Medulla oblongata (tissue), 1 donor: ENCODE measurements at regions not wholly inside any gene's neighbourhood (a gene's known extent, or its start where the extent isn't known, plus 50 kb on each side); places are given as distances from the start of the nearest gene placed in this dataset.
A peak's percentile ranks its signal among the peaks of the same experiment; 100 is the strongest.

Experiments used
- DNase-seq: peaks from one replicate; pipeline ENCODE4 v3.0.0-alpha.2; 2015; ENCODE audit errors: extremely low spot score

GRCh38 chr10:131773370-131774343, 127.2 kb upstream of the PPP2R2D start:
- DNase-seq, result no peak

DNA sequence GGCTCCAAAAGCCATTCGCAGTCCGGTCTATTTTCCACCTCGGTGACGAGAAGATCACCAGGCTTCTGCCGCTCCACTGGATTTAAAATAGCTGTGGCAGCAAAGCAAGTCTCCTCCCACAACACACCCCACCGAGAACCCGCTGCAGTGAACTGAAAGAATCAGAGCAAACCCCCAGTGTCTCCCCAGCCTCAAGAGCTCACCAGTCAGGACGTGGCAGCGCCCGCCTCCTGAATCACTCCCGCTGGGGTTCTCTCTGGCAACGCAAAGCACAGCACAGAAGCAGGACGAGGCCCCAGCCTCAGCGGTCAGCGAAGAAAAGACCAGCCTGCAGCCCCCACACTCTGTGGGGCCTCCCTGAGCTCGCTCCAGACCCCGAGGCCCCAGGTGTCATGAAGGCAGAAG, 126.1 kb upstream of the PPP2R2D start:
- DNase-seq, result no peak

- no peak for DNase-seq
These were observed 125.4 kb upstream of the PPP2R2D start for GRCh38 chr10:131775433-131775832.

DNA sequence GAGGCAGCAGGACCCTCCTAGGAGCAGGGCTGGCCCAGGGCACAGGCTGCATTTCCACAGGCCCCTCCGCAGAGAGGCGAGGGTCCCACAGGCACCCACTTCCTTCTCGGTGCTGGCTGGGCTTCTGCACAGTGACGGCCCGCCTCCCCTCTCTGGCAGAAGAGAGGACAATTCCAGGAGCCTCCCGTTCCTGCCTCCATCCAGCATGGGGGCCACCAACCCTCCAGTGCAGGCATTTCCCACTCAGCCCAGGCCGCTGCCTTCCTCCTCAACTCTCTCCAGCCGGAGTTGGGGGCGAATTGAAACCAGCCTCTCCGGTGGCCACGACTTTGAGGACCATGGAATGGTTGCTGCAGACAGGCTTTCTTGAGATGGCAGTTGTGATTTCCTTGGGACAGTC, 125.0 kb upstream of the PPP2R2D start:
- no peak for DNase-seq

DNA sequence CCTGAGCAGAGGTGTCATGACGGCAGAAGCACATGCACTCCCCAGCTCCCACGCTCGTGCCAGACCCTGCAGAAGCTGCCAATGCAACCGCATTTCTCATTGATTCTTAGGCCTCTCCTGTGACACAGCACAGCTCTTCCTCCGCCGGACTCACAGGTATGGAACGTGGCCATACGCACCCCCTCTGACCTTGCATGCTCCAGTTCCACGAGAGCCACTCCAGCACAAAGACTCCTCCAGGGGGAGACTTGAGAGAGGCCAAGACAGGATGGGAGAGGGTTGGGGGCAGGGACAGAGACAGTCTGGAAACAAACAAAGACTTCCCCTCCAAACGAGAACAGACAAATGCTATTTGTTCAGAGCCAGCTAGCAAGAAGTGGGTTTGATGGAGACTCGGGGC, 124.3 kb upstream of the PPP2R2D start:
- no peak for DNase-seq

- no peak for DNase-seq
These were observed 123.6 kb upstream of the PPP2R2D start for GRCh38 chr10:131777162-131777561.

GRCh38 chr10:131777921-131778320, 122.9 kb upstream of the PPP2R2D start:
- DNase-seq, result no peak

DNA sequence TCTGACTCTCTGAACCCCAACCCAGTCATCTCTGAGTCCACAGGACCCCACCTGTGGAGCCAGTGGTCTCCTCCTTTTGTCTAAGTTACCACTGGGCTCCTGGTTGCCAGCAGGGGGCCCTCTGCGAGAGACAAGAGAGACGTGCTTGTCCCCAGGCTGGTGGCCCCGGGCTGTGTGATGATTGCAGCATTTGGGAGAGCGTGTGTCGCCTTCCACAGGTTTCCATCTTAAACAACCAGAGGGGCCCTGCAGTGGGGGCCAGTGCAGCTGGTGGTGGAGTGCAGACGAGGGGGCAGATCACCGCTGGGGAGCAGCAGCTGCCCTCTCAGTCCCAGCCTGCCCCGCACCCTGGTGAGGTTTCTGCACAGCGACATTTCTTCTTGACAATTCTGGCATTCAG, 122.4 kb upstream of the PPP2R2D start:
- DNase-seq, result no peak

- DNase-seq, result no peak
These were observed 122.0 kb upstream of the PPP2R2D start for GRCh38 chr10:131778842-131779241.

- no peak for DNase-seq
These were observed 121.0 kb upstream of the PPP2R2D start for GRCh38 chr10:131779661-131780394.

DNA sequence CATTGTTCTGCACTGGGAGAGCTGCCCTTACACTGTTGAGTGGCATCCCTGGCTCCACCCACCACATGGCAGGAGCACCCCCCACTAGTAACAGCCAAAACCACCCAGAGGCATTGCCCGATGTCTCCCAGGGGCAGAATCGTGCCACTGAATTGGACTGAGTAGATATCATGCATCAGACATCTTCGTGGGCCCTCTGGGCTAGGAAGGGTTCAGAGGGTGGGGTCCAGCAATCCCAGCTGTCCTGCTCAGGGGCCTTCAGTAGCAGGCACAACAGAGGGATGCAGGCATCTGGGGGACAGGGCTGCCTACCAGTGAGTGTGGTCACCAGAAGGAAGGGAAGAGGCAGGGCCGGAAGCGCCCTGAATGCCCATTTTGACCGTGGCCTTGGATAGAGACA, 119.7 kb upstream of the PPP2R2D start:
- DNase-seq, result no peak

GRCh38 chr10:131781791-131782190, 119.0 kb upstream of the PPP2R2D start:
- no peak for DNase-seq

DNA sequence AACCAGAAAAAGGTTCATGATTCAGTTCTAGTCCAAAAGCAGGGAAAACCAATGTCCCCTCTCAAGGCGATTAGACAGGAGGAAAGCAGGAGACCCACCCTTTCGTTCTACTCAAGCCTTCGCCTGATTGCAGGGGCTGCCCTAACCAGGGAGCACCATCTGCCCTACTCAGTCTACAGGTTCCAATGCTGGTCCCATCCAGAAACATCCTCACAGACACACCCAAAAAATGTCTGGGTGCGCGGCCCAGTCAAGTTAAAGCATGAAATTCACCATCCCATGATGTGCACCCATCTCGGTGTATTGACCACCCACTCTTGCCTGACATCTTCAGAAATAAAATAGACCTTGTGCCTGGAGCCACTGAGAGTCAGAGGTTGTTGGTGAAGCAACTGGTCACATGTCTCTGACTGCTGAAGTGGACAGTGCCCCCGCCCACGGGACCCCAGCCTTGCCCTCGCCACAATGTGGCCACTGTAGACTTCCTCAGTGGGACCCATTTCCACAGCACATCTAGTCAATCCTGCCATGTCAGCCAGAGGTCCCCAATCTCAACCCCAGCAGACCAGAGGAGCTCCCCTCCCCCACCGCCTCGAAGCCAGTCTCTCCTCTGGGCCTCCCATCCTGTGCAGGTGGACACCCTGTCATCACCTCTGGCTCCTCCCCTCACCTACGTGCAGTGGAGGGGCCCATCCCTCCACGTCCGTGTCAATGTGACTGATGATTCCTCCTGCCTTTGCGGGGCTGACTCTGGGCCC, 116.3 kb upstream of the PPP2R2D start:
- no peak for DNase-seq

DNA sequence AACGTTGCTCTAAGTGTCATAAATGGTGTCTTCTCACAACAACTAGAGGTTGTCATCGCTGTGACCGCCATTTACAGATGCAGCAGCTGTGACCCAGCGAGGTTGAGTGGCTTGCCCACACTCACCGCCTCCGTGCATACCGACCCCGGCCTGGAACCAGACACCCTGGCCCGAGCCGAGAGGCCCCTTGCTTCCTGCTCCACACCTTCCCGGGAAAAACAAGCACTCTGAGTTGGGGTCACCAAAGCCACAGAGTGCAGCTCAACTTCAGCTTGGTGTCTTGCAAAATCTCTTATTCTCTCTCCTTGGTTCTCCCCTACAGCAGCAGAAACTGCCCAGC, 115.7 kb upstream of the PPP2R2D start:
- no peak for DNase-seq

DNA sequence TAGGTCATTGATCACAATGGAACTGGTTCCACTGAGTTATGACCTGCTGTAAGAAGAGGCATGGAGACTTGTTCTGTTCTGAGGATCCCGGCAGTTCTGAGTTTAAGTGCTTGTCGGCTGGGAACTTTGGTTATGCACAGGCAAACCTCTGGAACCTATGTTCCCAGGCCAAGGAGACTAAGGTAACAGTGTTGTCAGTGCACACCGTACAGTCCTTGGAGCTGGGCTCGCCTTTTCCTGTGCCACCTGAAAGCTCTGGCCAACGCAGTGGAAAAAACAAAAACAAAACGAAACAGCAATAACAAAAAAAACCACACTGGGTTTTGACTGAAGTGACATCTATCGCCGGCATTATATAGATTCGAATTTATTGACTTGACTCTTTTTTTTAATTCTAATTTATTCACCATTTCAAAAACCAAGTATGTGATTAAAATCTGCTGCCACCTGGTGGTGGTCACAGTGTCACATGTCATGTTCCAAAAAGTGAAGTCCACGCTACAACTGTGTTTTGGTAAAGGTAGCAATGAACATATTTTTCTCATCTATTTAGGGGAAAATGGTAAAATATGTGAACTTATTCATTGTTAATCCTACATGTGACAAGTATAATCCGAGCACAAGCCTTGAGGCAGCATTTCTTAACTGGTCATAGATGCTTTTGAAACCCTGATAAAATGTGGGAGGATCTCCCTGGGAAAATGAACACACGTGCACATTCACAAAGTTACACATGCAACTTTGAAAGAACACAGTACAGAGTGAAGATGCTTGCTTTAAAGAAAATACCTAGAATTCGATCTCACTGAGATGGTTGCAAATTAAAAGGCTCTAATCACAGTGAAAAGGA, 113.8 kb upstream of the PPP2R2D start:
- peak; percentile 71 for DNase-seq

GRCh38 chr10:131787961-131788360, 112.8 kb upstream of the PPP2R2D start:
- DNase-seq, result no peak

DNA sequence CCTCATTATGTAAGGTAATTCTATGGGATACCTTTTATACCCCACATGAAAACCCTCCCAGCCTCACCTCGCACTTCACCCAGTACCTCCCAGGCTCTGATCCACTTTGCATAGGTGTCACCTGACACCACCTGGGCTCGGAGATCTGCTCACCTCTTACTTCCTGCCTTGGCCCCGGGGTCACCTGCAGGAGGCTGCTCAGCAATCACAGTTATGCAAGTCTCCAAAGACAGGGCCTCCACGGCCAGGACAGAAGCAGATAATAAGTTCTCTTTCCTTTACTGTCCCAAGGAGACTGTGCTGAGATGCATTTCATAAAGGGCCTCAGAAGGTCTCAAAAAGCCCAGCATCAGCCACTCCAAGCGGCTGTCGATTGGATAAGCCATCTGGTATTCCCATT, 112.4 kb upstream of the PPP2R2D start:
- no peak for DNase-seq

DNA sequence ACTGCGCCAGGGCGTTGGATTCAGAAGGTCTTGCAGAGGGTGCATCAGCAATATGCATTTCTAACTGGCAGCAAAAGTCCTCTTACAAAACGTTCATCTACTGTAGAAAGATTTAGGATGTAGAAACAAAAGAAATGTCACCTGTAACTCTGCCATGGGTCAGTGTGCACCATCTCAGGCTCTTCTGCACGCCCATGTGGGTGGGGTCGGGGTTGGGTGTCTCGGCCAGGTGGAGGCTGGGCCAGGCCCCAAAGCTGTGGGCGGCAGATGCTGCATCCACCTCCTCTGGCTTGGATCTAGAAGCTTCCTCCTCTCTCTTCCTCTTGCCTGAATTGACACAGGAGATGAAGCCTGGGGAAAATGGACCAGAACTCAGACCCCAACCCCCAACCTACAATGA, 111.3 kb upstream of the PPP2R2D start:
- no peak for DNase-seq

GRCh38 chr10:131790021-131790420, 110.8 kb upstream of the PPP2R2D start:
- no peak for DNase-seq

DNA sequence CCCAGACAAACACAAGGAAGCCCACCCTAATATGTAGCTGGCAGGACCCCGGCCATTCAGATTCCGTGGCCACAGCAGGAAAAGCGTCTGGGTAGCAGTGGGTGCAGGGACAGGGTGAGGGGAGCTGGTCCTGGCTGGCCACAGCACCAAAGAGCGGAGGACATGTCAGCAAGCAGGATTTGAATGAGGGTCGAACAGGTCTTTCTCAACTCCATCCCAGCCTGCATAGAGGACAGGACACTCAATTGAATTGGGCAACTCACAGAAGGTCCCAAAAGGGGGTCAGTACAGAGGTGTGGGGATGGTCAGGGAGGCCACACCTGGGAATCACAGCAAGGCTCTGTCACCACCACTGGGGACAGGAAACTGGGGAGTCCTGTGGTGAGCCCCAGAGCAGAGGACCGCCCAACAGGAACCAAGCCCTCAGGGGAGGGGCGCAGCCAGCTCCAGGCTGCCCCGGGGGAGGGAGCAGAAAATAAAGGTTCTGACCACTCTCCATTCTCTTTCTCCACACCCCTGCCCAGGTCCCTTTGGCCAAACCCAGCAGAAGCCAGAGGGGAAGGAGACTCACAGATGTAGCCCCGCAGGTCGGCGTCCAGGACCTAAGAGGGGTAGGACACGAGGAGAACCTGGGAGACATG, 108.7 kb upstream of the PPP2R2D start:
- no peak for DNase-seq

DNA sequence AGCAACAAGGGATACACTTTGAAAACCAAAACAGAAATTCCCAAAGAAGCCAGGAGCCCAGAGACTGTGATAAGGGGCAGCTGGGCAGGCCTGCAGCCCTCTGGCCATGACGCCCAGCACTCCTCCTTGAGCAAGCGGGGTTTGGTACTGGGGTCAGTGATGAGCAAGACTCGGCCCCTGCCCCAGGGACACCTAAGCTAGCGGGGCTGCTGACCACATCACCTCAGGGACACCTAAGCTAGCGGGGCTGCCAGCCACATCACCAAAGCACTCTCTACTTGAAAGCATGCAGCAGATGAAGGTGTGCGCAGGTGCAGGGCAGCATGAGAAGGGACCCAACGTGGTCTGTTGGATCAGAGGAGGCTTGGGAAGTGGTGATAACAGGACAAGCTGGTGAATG, 108.0 kb upstream of the PPP2R2D start:
- DNase-seq, result no peak
